DOHH2 (cell line): ENCODE measurements at regions not wholly inside any gene's neighbourhood (a gene's known extent, or its start where the extent isn't known, plus 50 kb on each side); places are given as distances from the start of the nearest gene placed in this dataset.

Experiments used
- H3F3A ChIP-seq: fragments of 200-600 bp; sonication (generic), shearing (Covaris generic); 2 replicates; pipeline ENCODE4 v1.6.0; 2016; ENCODE audit warnings: antibody characterized with exemption, mild to moderate bottlenecking; ENCODE audit not compliant: control insufficient read depth, insufficient read depth
- H3K27ac ChIP-seq: fragments of 200-600 bp; sonication (generic); 2 replicates; pipeline ENCODE4 v1.5.1; 2014; ENCODE audit warnings: low read depth, mild to moderate bottlenecking, low read length, moderate library complexity
- H3K27me3 ChIP-seq: fragments of 200-600 bp; sonication (generic); 2 replicates; pipeline ENCODE4 v1.6.1; 2014; ENCODE audit warnings: mild to moderate bottlenecking, low read length, mixed read lengths; ENCODE audit not compliant: control insufficient read depth
- H3K36me3 ChIP-seq: fragments of 200-600 bp; sonication (generic); 2 replicates; pipeline ENCODE4 v1.6.1; 2014; ENCODE audit warnings: mild to moderate bottlenecking, low read length, moderate library complexity, mixed read lengths; ENCODE audit not compliant: control insufficient read depth
- H3K4me1 ChIP-seq: fragments of 200-600 bp; sonication (generic); 2 replicates; pipeline ENCODE4 v1.6.1; 2014; ENCODE audit warnings: mild to moderate bottlenecking, low read length, mixed read lengths; ENCODE audit not compliant: control insufficient read depth
- H3K4me2 ChIP-seq: fragments of 200-600 bp; sonication (generic); 2 replicates; pipeline ENCODE4 v1.6.0; 2014; ENCODE audit warnings: mild to moderate bottlenecking, low read length, moderate library complexity
- H3K4me3 ChIP-seq: fragments of 200-600 bp; sonication (generic); 2 replicates; pipeline ENCODE4 v1.5.1; 2014; ENCODE audit warnings: mild to moderate bottlenecking, low read length, mixed read lengths
- H3K79me2 ChIP-seq: fragments of 200-600 bp; sonication (generic); 2 replicates; pipeline ENCODE4 v1.6.1; 2014; ENCODE audit warnings: mild to moderate bottlenecking, low read length, mixed read lengths; ENCODE audit not compliant: control insufficient read depth
- H3K9me2 ChIP-seq: fragments of 200-600 bp; sonication (generic); replicated peaks from 2 replicates; pipeline ENCODE4 v1.6.1; 2014; ENCODE audit warnings: mild to moderate bottlenecking, low read length, mixed read lengths; ENCODE audit not compliant: control insufficient read depth
- H3K9me3 ChIP-seq: fragments of 200-600 bp; sonication (generic); 2 replicates; pipeline ENCODE4 v1.6.1; 2014; ENCODE audit warnings: antibody characterized with exemption, low read length, mixed read lengths; ENCODE audit not compliant: control insufficient read depth, insufficient read depth
- H4K20me1 ChIP-seq: fragments of 200-600 bp; sonication (generic); 2 replicates; pipeline ENCODE4 v1.6.0; 2014; ENCODE audit warnings: low read depth, mild to moderate bottlenecking, antibody characterized with exemption, low read length, moderate library complexity; ENCODE audit not compliant: control insufficient read depth, insufficient read depth
- CTCF ChIP-seq: fragments of 200-600 bp; sonication (generic); IDR thresholded peaks from one replicate; pipeline ENCODE4 v1.5.1; 2014; ENCODE audit warnings: antibody characterized with exemption, mild to moderate bottlenecking, low read depth, low read length; ENCODE audit not compliant: poor library complexity, severe bottlenecking
- EZH2phosphoT487 ChIP-seq: fragments of 200-600 bp; sonication (generic); IDR thresholded peaks from 2 replicates; pipeline ENCODE4 v1.6.1; 2017; ENCODE audit warnings: borderline replicate concordance, mild to moderate bottlenecking, antibody characterized with exemption, low read length, moderate library complexity, mixed read lengths

GRCh38 chr14:101113835-101114725 is 210.6 kb upstream of the RTL1 start:
- Histone ChIP-seq H4K20me1 (no peaks in the 10 kb centered on the region), H3K9me2 (no peaks in the 10 kb centered on the region), H3K27ac (no peak overlapping the region), H3K27me3 (no peaks in the 10 kb centered on the region), H3K4me2 (no peak overlapping the region), H3K36me3 (no peaks in the 10 kb centered on the region), H3K9me3 (no peaks in the 10 kb centered on the region), H3F3A (no peaks in the 10 kb centered on the region), H3K4me1 (no peaks in the 10 kb centered on the region), H3K79me2 (no peaks in the 10 kb centered on the region), H3K4me3 (no peak overlapping the region)
- TF ChIP-seq EZH2phosphoT487: no peak
- no peak for TF ChIP-seq CTCF

GRCh38 chr14:101114726-101115515 is 211.4 kb upstream of the RTL1 start:
- no peak for TF ChIP-seq CTCF
- no peak for TF ChIP-seq EZH2phosphoT487
- no peak overlapping the region for H3K27ac ChIP-seq
- no peaks in the 10 kb centered on the region for H3K9me2 ChIP-seq

GRCh38 chr14:101115652-101116051 is 212.1 kb upstream of the RTL1 start:
- Histone ChIP-seq H3K9me3 (no peaks in the 10 kb centered on the region), H3K36me3 (no peaks in the 10 kb centered on the region), H3K9me2 (no peaks in the 10 kb centered on the region), H3F3A (no peaks in the 10 kb centered on the region), H3K4me3 (no peak overlapping the region), H3K27me3 (no peaks in the 10 kb centered on the region), H4K20me1 (no peaks in the 10 kb centered on the region), H3K4me2 (no peak overlapping the region), H3K79me2 (no peaks in the 10 kb centered on the region), H3K4me1 (peaks cover 3% of the 10 kb centered on the region), H3K27ac (no peak overlapping the region)
- TF ChIP-seq CTCF: no peak
- no peak for TF ChIP-seq EZH2phosphoT487

More at GRCh38 chr14:101114726-101115515, 211.4 kb upstream of the RTL1 start:
- no peaks in the 10 kb centered on the region for H3F3A ChIP-seq
- H3K36me3 ChIP-seq: no peaks in the 10 kb centered on the region
- no peaks in the 10 kb centered on the region for H3K9me3 ChIP-seq
- H3K4me1 ChIP-seq: no peaks in the 10 kb centered on the region
- no peak overlapping the region for H3K4me3 ChIP-seq
- no peaks in the 10 kb centered on the region for H3K79me2 ChIP-seq
- no peaks in the 10 kb centered on the region for H4K20me1 ChIP-seq
- no peaks in the 10 kb centered on the region for H3K27me3 ChIP-seq
- H3K4me2 ChIP-seq: no peak overlapping the region
